Stomach (tissue), 8 donors: ENCODE measurements at regions not wholly inside any gene's neighbourhood (a gene's known extent, or its start where the extent isn't known, plus 50 kb on each side); places are given as distances from the start of the nearest gene placed in this dataset.

Source experiments
- DNase-seq, 2 donors: peaks; one replicate each; pipeline versions ENCODE4 v3.0.0 to v3.0.0-alpha.2; 2013 to 2019
- H3K27ac ChIP-seq, 5 donors: fragments of 200-600 bp in 4 of 5; sonication (generic) in 4 of 5; one replicate each; pipeline ENCODE4 v1.5.1; 2013 to 2019; ENCODE audit warnings: mild to moderate bottlenecking in 1 of 5, moderate library complexity in 1 of 5
- H3K27me3 ChIP-seq, 3 donors: fragments of 200-600 bp; sonication (generic); one replicate each; pipeline ENCODE4 v1.5.1; 2017 to 2019; ENCODE audit warnings: mixed run types in 1 of 3
- H3K36me3 ChIP-seq, 4 donors: fragments of 200-600 bp; sonication (generic); 1 replicate in 3 of 4; 2 replicates in 1 of 4; pipeline ENCODE4 v1.5.1; 2016 to 2019
- H3K4me1 ChIP-seq, 4 donors: fragments of 200-600 bp; sonication (generic); one replicate each; pipeline ENCODE4 v1.5.1; 2016 to 2019
- H3K4me3 ChIP-seq, 4 donors: fragments of 200-600 bp; sonication (generic) in 3 of 4; one replicate each; pipeline ENCODE4 v1.5.1; 2016 to 2019; ENCODE audit warnings: mild to moderate bottlenecking in 1 of 4
- H3K9me3 ChIP-seq, 4 donors: fragments of 200-600 bp; sonication (generic); one replicate each; pipeline ENCODE4 v1.5.1; 2016 to 2019
- EP300 ChIP-seq: sonication (generic); formaldehyde crosslinking; IDR thresholded peaks from one replicate; pipeline ENCODE4 v1.6.1; 2017; ENCODE audit warnings: antibody characterized with exemption
- POLR2A ChIP-seq, 4 donors: fragments of 450-650 bp; IDR thresholded peaks; one replicate each; pipeline ENCODE4 v1.6.1; 2016; ENCODE audit warnings: antibody characterized with exemption in 4 of 4, control low read depth in 2 of 4, mild to moderate bottlenecking in 1 of 4, moderate library complexity in 1 of 4
- POLR2AphosphoS5 ChIP-seq, 3 donors: sonication (generic); formaldehyde crosslinking; IDR thresholded peaks; one replicate each; pipeline ENCODE4 v1.6.1; 2016; ENCODE audit warnings: antibody characterized with exemption in 3 of 3
- WGBS, 5 donors: extraction: QIAGEN DNeasy Blood & Tissue Kit in 3 of 5; methylation state at CpG; one replicate each; pipeline versions ENCODE4 v1.1.5 to v1.1.7; 2013 to 2018; 5-methylcytosine and 5-hydroxymethylcytosine counted together
- intact Hi-C: fragments of 100-400 bp; cut with DNase I; formaldehyde crosslinking; loops from one replicate; pipeline ENCODE4 v1.15.1; 2023; ENCODE audit warnings: low total_unique reads
- TF ChIP-seq, protein P1 (sequence below), 7 experiments: fragments of 450-650 bp in 4 of 7; fragments of 200-600 bp in 3 of 7; sonication (generic) in 3 of 7; IDR thresholded peaks; one replicate each; pipeline ENCODE4 v1.5.1; 2016 to 2019; ENCODE audit warnings: antibody characterized with exemption in 7 of 7, control low read depth in 2 of 7, mild to moderate bottlenecking in 1 of 7
- donor health status: healthy with polysubstance abuse.
- donor health status: Bipolar disorder and iron deficiency.
- donor health status: healthy.

DNA sequence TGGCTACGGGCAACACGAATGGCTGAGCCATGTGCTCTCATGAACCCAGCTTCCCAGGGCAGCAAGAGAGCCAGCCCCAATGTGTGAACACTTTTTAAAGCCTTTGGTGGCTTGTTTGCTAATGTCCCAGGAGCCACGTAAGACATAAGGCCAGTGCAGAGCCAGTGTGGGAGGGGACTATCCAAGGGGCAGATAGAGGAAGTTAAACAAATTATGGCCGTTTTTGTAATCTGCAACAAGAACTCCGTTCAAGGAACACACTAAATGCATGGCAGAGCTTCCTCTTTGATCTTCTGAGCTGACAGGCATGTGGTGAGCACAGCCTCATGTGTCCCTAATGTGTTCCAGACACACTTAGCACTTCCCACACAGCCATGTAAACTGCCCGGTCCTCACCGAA, 133.3 kb downstream of the TEX36 start:
- no peak for DNase-seq
- no peaks in the 10 kb centered on the region for H3K27me3 ChIP-seq
- no peaks in the 10 kb centered on the region for H3K4me1 ChIP-seq
- H3K9me3 ChIP-seq = peaks cover 0 to 17% (median 10%) of the 10 kb centered on the region in 4 donors
- no peaks in the 10 kb centered on the region for H3K36me3 ChIP-seq
- TF ChIP-seq, protein P1, sequence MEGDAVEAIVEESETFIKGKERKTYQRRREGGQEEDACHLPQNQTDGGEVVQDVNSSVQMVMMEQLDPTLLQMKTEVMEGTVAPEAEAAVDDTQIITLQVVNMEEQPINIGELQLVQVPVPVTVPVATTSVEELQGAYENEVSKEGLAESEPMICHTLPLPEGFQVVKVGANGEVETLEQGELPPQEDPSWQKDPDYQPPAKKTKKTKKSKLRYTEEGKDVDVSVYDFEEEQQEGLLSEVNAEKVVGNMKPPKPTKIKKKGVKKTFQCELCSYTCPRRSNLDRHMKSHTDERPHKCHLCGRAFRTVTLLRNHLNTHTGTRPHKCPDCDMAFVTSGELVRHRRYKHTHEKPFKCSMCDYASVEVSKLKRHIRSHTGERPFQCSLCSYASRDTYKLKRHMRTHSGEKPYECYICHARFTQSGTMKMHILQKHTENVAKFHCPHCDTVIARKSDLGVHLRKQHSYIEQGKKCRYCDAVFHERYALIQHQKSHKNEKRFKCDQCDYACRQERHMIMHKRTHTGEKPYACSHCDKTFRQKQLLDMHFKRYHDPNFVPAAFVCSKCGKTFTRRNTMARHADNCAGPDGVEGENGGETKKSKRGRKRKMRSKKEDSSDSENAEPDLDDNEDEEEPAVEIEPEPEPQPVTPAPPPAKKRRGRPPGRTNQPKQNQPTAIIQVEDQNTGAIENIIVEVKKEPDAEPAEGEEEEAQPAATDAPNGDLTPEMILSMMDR (IDR thresholded peaks at IDR 0.05) = no peak
- TF ChIP-seq POLR2AphosphoS5 (IDR thresholded peaks at IDR 0.05) = no peak
- no peak for TF ChIP-seq EP300
- TF ChIP-seq POLR2A (IDR thresholded peaks at IDR 0.05) = no peak
- 52 to 60% (median 54%) methylated on average over 7 of the region's 7 CpGs for WGBS, 5 donors
- H3K27ac ChIP-seq = no peak overlapping the region
- intact Hi-C loops = no loop called here
- no peak overlapping the region for H3K4me3 ChIP-seq

DNA sequence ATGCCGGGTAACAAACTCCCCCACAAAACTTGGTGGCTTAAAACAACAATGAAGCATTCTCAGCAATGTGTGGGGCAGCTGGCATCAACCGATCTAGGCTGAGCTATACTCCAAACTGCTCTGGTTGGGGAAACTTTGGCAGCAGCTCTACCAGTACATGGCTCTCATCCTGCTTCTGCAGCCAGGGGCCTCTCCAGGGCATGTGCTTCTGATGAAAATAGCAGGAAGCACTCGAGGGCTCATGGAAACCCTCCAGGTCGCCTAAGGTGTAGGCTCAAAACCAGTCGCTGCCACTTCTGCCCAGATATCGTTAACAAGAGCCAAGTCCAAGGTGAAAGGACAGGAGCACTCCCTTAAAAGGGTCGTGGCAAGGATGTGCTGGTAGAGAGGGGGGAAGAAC, 134.1 kb downstream of the TEX36 start:
- intact Hi-C loops = no loop called here
- H3K27me3 ChIP-seq = no peaks in the 10 kb centered on the region

DNA sequence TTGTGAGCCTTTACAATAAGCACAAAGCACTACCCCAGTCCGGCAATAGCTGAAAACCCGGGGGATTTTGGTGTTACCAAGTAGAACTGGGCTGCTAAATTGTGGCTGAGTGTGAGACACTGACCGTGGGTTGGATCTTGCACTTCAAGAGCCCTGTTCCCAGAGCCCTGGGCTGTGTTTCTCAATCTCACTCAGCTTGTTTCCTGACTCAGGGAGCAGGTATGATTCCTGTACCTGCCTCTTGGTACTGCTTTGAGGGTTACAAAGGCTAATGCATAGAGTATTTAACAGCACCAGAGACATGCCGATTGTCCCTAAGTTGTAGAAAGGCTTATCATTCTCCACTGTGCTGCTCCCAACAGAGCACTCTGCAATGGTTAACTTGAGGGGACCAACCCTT, 134.6 kb downstream of the TEX36 start:
- Histone ChIP-seq H3K9me3 (peaks cover 0 to 16% (median 10%) of the 10 kb centered on the region in 4 donors), H3K4me1 (no peaks in the 10 kb centered on the region), H3K27ac (no peak overlapping the region), H3K36me3 (no peaks in the 10 kb centered on the region), H3K4me3 (no peak overlapping the region), H3K27me3 (no peaks in the 10 kb centered on the region)
- DNase-seq = no peak
- 77 to 89% (median 85%) methylated on average over 4 of the region's 4 CpGs for WGBS, 5 donors
- no peak for TF ChIP-seq POLR2A (IDR thresholded peaks at IDR 0.05)
- TF ChIP-seq, protein P1 (IDR thresholded peaks at IDR 0.05) = no peak
- TF ChIP-seq POLR2AphosphoS5 (IDR thresholded peaks at IDR 0.05) = no peak
- TF ChIP-seq EP300 = no peak
- intact Hi-C loops = no loop called here

More for the DNA sequence above, 134.1 kb downstream of the TEX36 start:
- Histone ChIP-seq H3K4me1 (no peaks in the 10 kb centered on the region), H3K27ac (no peak overlapping the region), H3K4me3 (no peak overlapping the region), H3K36me3 (no peaks in the 10 kb centered on the region), H3K9me3 (peaks cover 0 to 17% (median 10%) of the 10 kb centered on the region in 4 donors)
- TF ChIP-seq POLR2AphosphoS5 (IDR thresholded peaks at IDR 0.05) = no peak
- TF ChIP-seq, protein P1 (IDR thresholded peaks at IDR 0.05) = no peak
- TF ChIP-seq EP300 = no peak
- TF ChIP-seq POLR2A (IDR thresholded peaks at IDR 0.05) = no peak
- DNase-seq = no peak
- WGBS, 5 donors = 69 to 88% (median 80%) methylated on average over 7 of the region's 7 CpGs

DNA sequence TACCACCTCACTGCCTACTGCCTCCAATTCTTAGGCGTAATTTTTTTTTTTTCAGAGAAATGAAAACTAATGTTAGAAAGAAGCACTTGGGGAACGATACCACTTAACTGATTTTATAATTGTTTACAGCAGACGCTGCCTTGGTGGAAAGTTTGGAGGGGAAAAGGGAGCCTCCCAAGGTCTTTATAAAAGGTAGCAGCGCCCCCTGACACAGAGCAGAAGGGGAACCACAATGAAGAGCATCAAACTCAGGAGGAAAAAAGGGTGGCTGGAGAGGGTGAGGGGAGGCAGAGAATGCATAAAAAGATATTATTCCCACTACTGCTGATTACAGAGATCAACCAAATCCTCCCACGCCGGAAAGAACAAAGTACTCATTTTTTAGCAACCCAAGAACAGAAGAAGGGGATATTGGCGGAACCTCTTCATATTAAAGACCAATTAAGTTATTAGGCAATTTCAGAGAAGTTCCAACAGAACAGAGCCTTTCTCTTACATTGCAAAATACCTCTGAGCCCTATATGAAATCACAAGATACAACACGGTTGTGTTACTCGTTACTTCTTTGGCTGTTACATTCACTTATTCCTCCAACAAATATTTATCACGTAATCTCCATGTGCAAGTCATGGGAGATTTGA, 135.8 kb downstream of the TEX36 start:
- no peak for DNase-seq
- intact Hi-C loops = no loop called here

More for the DNA sequence above, 135.8 kb downstream of the TEX36 start:
- 75 to 85% (median 84%) methylated on average over 10 of the region's 10 CpGs for WGBS, 5 donors
- TF ChIP-seq EP300 (no peak), POLR2A (IDR thresholded peaks at IDR 0.05) (no peak), POLR2AphosphoS5 (IDR thresholded peaks at IDR 0.05) (no peak)
- TF ChIP-seq, protein P1 (IDR thresholded peaks at IDR 0.05) = no peak
- H3K4me3 ChIP-seq = no peak overlapping the region
- no peaks in the 10 kb centered on the region for H3K27me3 ChIP-seq
- no peaks in the 10 kb centered on the region for H3K4me1 ChIP-seq
- peaks cover 0 to 5% (median 2%) of the 10 kb centered on the region in 4 donors for H3K9me3 ChIP-seq
- no peak overlapping the region for H3K27ac ChIP-seq
- H3K36me3 ChIP-seq = no peaks in the 10 kb centered on the region
